GM21381 (cell line): ENCODE measurements at regions not wholly inside any gene's neighbourhood (a gene's known extent, or its start where the extent isn't known, plus 50 kb on each side); places are given as distances from the start of the nearest gene placed in this dataset.

Experiments used
- ATAC-seq: cut with Tn5 transposase; IDR thresholded peaks from one replicate; pipeline ENCODE4 v1.9.1; 2021; ENCODE audit warnings: mild to moderate bottlenecking, moderate library complexity; ENCODE audit not compliant: unreplicated experiment

DNA sequence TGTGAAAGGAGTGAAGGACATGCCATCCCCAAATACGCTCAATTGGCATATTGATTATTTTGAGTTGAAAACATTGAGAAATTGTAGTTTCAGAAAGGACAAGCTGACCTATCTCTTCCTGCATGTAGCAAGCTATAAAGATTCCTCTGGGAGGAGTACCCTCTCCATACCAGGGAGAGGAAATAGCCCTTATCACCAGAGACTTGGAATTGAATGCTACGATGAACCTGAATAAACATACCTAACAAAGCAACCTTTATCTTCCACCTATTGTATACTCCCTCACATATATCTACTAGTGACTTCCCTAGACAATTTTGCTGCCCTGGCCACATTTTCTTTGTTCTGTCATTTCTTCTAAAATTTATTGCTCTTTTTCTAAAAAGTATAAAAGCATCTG is 150.2 kb upstream of the EEPD1 start:
- ATAC-seq: no peak

DNA sequence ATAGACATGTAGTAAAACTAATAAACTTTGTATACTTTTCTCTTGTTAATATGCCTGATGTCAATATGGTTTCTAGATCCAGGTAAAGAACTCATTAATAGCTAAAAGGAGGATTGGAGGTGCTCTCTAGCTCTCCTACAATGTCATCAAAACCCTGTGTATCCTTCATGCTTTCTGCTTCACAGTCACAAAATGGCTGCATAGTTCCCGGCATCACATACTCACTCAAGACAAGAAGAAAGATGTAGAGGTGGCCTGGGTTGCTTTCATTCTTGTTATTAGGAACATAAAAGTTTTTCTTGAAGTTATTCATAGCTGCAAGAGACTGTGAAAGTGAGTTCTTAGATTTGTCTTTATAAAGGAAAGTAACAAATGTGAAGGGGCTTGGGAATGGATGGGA is 149.7 kb upstream of the EEPD1 start:
- ATAC-seq: no peak

DNA sequence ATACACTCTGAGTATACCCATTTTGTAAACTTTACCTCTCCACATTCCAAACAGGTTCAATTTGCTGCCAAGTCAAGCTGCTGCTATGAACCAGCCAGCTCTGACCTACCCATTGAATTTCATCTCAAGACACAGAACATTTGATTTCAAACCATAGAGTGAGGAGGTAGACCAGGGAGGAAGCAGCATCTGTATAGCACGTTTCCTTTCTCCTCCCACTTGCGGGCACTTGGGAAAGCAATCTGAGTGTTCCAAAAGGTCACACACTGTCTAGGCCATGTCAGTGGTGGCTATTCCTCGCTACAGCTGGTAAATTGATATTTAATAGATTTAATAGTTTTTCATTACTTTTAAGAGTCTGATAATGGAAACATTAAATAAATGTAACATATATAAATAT is 147.8 kb upstream of the EEPD1 start:
- ATAC-seq: no peak

DNA sequence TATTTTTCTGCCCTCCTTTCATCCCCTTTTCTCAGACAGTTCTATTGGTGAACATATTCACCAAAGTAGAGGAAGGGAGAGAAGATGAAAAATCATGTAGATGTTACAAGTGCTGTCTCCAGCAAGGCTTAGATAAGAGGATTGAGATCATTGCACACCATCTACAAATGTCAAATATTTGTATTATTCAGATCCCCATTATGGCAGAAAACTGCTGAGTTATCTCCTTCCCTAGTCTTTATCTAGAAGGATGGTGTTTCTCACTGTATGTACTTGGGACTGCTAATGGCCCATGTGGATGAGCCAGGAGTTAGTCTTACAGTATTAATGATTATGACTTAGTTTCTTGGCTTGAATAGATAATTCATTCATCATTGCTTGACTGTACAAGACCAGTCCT is 147.2 kb upstream of the EEPD1 start:
- ATAC-seq: no peak

DNA sequence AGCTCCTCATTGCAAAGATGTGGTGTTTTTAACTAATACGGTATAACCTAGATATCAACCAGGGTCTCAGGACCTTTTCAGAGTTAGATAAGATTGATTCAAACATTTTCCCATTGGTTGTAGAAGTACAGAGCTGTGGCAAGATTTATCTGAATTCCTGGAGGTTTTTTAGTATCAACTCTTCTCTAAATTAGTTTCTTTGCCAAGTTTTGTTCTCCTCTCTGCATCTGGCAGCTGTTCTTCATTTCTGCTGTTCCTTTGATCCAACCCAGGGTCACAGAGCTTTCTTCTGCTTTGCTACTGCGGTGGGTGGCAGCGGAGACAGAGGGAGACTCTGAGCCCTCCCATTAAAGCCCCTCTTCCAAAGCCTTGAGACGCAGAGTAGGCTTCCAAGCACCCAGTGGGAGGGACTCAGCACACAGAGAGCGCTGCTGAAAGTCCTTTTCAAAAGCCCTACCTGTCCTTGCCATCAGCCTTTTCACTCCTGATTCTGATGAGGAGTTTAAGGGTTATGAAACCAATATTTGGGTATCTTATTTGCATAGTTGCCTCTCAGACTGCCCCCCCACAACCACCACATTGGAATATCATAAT is 146.3 kb upstream of the EEPD1 start:
- no peak for ATAC-seq

DNA sequence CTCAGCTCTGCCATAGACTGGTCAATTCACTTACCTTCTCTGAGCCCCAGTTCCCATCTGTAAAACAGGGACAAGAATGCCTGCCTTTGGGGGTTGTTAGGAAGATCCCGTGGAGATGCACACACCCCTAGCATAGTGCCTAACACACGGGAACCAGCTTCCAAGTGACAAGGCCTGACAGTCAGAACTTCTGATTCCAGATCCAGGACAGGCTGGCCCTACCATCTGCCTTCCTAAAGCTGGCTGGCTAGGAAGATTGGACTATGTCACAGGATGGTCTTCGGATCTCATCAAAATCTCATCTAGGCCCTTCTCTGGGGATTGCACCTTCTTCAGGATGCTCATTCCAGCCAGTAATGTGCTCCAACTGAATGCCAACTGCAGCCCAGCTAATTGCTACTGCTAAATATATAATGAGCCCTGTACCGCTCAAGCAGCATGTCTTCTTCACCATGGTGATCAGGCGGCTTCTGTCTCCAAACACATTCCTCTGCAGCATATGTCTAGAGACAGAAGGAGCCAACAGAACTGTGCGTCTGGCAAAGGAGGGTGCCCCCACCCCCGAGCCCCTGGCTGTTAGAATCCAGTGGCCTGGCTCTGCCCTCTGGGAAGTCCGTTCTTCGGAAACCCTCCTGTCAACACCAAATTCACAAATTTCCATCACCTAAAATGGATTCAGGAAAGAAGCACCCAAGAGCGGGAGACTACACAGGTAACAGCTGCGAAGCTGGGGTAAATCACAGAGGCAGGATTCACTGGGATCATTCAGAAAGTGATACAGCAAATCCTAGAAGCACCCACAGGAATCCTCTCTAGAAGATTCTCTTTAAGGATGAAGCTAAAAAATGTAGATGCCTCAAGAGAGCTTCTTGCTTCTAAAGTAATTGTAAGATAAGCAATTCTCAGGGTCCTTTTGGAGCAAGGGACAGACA is 142.1 kb upstream of the EEPD1 start:
- no peak for ATAC-seq

DNA sequence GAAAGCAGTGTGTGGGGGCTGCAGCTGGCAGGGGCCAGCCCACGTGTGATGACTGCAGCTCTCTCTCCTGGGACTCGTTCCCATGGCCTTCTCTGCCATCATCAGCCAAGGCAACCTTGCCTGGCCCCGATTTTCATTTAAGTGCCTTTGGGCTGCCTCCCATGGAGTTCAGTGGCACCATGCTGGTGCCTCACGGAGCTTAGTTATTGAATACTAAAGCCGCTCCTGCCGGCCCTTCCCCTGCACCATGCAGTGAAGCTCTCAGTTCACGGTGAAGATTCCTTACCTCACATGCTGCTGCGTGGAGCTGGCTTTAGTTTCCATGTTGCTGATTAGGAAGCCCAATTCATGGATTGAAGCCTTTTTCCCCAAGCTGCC is 141.5 kb upstream of the EEPD1 start:
- no peak for ATAC-seq

DNA sequence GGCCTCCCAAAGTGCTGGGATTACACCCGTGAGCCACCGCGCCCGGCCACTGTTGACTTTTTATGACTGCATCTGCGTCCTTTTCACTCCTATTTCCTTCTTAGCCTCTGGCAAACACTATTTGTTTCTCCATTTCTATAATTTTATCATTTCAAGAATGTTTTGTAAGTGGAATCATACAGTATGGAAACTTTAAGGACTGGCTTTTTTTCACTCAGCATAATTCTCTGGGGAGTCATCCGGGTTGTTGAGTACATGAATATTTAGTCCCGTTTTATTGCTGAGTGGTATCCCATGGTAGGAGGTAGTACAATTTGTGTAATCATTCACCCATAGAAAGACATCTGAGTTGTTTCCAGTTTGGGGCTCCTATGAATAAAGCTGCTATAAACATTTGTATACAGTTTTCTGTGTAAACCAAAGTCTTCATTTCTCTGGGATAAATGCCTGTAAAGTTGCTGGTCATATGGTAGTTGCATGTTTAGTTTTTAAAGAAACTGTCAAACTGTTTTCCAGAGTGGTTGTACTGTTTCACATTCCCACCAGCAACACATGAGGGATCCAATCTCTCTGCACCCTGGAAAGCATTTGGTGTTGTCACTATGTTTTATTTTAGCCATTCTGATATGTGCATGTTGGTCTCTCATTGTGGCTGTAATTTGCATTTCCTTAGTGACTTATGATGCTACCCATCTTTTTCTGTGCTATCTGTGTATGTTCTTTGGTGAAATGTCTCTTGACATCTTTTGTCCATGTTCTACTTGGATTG is 139.6 kb upstream of the EEPD1 start:
- ATAC-seq: no peak

DNA sequence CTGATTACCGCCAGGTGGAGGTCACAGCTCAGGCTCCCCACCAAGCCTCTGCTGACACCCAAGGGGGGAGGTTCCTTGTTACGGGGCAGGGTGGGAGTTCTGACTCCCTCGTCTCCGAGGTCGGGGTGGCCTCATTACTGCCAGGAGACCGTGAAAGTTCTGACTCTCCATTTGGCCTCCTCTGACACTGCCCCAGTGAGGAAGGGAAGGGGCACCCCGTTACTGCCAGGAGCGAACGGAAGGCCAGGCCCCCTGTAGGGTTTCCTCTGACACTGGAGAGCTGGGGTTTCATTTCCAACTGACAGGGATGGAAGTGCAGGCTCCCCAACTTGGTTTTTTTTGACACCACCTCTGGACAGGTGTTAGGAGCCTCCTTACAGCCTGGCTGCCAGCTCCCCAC is 138.1 kb upstream of the EEPD1 start:
- ATAC-seq: no peak

DNA sequence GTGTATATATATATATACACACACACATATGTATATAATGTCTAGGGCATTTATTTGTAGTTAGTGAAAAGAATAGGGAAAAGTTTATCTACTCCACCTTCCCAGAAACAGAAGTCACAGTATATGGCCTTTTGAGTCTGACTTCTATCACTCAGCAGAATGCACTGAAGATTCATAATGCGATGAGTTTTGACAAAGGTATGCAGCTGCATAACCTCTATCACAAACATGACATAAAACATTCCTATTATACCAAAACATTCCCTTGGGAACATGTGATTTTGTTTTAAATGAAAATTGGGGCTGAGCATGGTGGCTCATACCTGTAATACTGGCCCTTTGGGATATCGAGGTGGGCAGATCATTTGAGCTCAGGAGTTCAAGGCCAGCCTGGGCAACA is 137.3 kb upstream of the EEPD1 start:
- ATAC-seq: no peak

DNA sequence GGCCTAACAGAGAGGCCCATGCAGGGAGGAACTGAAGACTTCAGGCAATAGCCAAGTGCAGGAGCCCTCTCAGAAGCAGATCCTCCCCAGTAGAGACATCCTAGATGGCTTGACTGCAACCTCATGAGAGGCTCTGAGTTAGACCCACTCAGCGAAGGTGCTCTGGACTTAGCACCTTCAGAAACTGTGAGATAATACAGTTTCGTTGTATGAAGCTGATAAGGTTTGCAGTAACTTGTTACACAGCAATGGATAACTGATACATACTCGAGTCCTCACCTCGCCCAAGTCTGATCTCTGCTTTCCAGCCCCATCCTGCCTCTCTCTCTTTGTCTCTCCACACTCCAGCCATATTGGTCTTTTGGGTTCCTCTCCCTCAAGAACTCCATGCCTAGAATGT is 136.4 kb upstream of the EEPD1 start:
- no peak for ATAC-seq

DNA sequence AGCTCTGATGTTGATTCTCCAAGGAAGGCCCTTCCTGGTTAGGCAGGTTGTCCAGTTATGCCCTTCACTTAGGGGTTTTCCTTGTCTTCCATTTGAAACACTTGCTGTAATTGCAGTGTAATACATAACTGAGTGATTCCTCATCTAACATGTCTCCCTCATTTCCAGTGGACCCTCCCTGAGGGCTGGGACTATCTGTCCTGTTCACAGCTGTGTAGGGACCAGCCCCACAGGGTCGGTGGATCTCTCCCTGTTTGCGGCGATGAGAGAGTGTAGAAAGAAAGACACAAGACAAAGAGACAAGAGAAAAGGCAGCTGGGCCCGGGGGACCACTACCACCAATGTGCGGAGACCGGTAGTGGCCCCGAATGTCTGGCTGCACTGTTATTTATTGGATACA is 135.9 kb upstream of the EEPD1 start:
- no peak for ATAC-seq

DNA sequence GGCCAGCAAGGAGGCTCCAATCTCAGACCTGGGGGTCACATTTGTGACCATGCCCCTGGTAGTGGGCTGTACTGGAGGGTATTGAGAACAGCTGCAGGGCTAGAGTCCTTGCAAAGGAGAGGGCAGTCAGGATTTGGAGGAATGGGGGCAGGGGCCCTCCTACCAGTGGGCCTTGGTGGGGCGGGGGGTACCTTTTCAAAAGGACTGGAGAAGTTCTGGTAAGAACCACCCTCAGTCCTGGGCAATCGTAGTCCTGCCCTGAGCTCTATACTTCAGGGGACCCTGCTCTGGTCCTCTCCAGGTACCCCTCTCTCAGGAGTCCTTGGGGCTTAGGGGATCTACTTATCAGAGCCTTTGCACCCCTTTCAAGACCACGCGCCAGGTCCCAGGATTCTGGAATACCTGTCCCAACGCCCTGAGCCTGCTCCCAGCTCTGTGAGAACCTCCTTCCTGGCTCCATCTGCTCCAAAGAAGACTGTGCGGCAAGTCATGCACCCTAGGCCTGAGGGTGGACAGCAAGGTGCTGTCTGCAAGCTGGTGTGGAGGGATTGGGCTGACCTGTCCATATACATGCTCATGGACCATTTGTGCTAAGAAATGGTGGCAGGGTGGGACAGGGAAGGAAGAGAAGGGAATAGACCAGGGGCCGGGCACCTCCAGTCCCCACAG is 134.1 kb upstream of the EEPD1 start:
- no peak for ATAC-seq

DNA sequence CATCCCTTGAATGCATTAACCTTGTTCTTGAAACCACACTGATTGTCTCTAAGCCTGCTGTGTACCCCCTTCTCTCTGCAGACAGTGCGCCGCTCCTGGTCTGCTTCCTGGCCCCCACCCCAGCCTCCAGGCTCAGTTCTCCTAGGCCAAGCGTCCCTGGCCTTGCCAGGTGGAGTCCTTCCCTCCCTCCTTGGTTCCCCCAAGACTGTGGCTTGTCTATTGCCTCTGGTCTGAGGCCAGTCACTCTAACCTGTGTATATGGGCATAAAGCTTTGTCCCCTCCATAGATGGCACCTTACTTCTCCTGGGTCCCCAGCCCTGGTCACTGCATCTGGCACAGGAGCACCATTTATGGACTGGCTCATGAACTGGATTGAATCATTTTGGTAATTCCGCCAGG is 133.5 kb upstream of the EEPD1 start:
- ATAC-seq: no peak

DNA sequence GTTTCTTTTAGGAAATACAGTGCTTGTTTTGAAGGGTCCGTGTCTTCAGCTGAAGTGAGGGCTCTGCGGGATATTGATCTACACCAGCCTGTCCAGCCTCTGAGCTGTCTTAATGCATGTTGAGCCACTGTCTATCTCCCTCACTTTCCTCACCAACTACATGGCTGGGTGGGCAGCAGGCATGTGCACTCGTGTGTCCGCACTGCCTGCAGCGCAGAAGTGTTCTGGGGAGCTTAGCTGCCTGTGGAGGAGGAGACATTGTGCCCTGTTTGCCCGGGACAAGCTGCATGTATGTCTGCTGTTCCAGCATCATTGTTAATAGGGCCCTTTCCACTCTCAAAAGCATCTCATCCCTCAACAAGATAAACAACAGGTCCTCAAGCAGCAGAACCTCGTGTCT is 133.1 kb upstream of the EEPD1 start:
- no peak for ATAC-seq

DNA sequence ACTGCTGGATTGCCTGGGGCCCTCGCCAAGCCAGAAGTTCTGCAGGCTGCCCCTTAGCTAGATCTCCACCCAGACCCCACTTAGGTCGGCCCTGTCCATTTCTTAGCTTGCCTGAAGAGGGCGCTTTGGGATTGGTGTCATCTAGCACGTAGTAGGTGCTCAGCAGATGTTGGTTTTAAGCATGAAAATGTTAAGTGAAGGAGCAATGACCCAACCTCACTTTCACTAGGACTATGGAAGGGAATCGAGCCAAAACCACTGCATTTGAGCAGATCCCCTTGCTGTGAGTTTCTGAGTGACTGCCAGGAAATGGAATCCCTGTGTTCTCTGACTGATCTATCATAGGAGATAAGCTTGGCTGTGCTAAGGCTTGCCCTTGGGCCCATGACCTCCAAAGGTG is 131.7 kb upstream of the EEPD1 start:
- ATAC-seq: no peak

DNA sequence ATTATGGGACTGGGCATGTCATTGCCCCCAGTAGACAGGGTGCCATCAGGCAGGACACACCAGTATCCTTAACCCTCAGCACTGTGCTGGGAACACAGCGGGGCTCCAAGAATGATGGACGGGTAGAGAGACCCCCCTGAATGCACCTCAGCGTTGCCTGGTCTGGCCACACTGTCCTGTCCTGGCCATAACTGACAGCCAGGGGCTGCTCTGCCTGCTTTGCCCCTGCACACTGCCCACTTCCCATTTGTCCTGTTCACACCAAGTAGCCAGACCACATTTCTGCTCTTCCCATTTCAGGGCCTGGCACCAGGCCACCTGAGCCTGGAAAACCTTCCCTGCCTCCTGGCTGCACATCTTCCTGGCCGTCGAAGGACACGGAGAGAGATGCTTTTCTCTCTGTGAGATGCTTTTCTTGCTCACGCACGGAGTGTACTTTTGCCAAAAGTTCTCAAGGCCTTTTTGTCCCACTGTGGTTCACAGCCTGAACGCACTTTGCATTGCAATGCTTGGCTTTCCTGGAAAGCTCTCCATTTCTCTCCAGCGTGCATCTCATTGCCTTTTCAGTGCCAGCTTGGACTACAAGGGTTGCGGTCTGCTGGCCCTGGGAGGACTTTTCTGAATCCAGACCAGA is 131.0 kb upstream of the EEPD1 start:
- no peak for ATAC-seq

DNA sequence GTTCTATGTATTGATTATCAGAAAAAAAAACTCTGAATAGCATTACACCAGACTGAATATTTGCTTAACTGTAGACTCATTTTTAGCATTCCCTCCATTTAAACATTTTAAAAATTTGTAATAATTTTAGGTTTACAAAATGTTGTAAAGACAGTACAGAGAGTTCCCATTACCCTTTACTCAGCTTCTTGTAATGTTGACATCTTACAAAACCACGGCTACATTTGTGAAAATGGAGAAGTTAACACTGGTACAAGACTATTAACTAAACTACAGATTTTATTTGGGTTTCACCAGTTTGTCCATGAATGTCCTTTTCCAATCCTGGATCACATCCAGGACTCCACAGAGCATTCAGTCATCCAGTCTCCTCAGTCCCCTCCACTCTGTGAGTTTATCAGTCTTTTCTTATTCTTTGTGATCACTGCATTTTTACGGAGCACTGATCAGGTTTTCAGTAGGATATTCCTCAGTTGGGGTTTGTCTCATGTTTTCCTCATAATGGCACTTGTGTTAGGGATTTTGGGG is 130.0 kb upstream of the EEPD1 start:
- ATAC-seq: no peak

DNA sequence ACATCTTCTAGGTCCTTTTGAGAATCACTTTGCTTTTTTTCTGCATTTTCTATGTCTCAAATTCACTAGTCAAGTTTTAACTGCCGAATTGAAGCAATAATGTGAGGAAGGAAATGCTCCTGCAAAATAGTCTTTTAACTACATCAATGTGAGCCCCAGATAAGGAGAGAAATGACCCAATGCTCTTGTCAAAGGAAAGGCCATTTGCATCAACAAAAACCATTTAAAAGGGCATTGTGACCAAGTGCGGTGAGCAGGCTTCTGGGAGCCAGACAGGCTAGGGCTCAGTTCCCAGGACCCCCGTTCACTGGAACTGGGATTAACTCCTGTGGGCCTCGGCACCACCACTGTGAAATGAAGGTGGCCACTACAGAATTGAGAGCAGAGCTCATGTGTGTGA is 127.9 kb upstream of the EEPD1 start:
- no peak for ATAC-seq

DNA sequence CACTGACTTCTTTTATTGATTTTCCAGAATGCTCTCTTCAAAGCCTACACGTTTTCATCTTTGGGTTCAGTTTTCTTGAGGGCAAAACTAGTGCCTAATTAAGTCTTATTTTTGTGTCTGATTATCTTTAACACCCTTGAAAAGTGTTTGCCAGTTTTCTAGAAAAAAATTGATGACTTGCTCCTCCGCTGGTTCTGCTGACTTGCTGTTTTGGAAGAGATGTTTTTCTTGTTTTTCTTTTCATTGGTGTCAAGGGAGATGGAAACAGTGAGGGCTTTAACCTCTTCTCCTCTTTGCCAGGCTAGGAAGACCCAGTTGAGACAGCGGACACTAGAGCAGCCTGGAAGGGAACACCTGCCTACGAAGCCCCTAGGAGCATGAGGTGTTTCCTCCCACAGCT is 123.7 kb upstream of the EEPD1 start:
- no peak for ATAC-seq
